Naive thymus-derived CD4-positive, alpha-beta T cell (primary cell): ENCODE measurements at regions not wholly inside any gene's neighbourhood (a gene's known extent, or its start where the extent isn't known, plus 50 kb on each side); places are given as distances from the start of the nearest gene placed in this dataset.

Source experiments
- ATAC-seq: fragments of 150-1000 bp; cut with Tn5 transposase; 2 replicates; pipeline ENCODE4 v1.10.0; 2021; ENCODE audit warnings: mild to moderate bottlenecking, moderate library complexity
- CTCF ChIA-PET: fragments of 350-600 bp; sonication (Branson Sonifier 250); formaldehyde crosslinking; loops from one replicate; lab custom pipeline; 2021; ENCODE audit warnings: antibody characterized with exemption; lab: Charles Lee
- POLR2A ChIA-PET: fragments of 350-600 bp; sonication (Branson Sonifier 250); formaldehyde crosslinking; loops from one replicate; lab custom pipeline; 2021; ENCODE audit warnings: antibody characterized with exemption, inconsistent platforms; lab: Charles Lee
- DNase-seq, 9 donors: peaks; one replicate each; pipeline versions ENCODE4 v3.0.0 to v3.0.0-alpha.2; 2020 to 2022; ENCODE audit warnings: mixed read lengths in 1 of 9
- H3K27ac ChIP-seq: one replicate; pipeline ENCODE4 v1.7.0; 2013; ENCODE audit warnings: mild to moderate bottlenecking, low read depth, low read length, moderate library complexity
- H3K27me3 ChIP-seq, 2 donors: one replicate each; pipeline ENCODE4 v1.7.0; 2013; ENCODE audit warnings: low read length in 2 of 2, mild to moderate bottlenecking in 2 of 2, moderate library complexity in 2 of 2; ENCODE audit not compliant: control insufficient read depth in 2 of 2, insufficient read depth in 2 of 2
- H3K36me3 ChIP-seq, 3 experiments: 1 replicate in 2 of 3; 2 replicates in 1 of 3; pipeline ENCODE4 v1.7.0; 2013; ENCODE audit warnings: low read length in 3 of 3, mild to moderate bottlenecking in 3 of 3, moderate library complexity in 1 of 3; ENCODE audit not compliant: insufficient read depth in 3 of 3, control insufficient read depth in 2 of 3
- H3K4me1 ChIP-seq, 2 donors: one replicate each; pipeline ENCODE4 v1.7.0; 2013; ENCODE audit warnings: low read length in 2 of 2, mild to moderate bottlenecking in 2 of 2, moderate library complexity in 1 of 2; ENCODE audit not compliant: control insufficient read depth in 2 of 2, insufficient read depth in 2 of 2
- H3K4me3 ChIP-seq: 2 replicates; pipeline ENCODE4 v1.7.0; 2013; ENCODE audit warnings: mild to moderate bottlenecking, low read length
- H3K9me3 ChIP-seq, 3 experiments: 1 replicate in 2 of 3; 2 replicates in 1 of 3; pipeline ENCODE4 v1.7.0; 2013; ENCODE audit warnings: low read length in 3 of 3; ENCODE audit not compliant: control insufficient read depth in 2 of 3
- H3K27ac Mint-ChIP-seq, 9 donors: one replicate each; pipeline ENCODE4 v1.8.0; 2020 to 2022; ENCODE audit warnings: mixed read lengths in 9 of 9, mild to moderate bottlenecking in 8 of 9, moderate library complexity in 5 of 9, inconsistent platforms in 2 of 9
- H3K27me3 Mint-ChIP-seq, 5 donors: one replicate each; pipeline ENCODE4 v1.8.0; 2021 to 2022; ENCODE audit warnings: mixed read lengths in 5 of 5, mild to moderate bottlenecking in 1 of 5
- H3K36me3 Mint-ChIP-seq, 5 donors: one replicate each; pipeline ENCODE4 v1.8.0; 2020 to 2022; ENCODE audit warnings: mixed read lengths in 5 of 5, mild to moderate bottlenecking in 3 of 5, inconsistent platforms in 1 of 5
- H3K4me1 Mint-ChIP-seq, 7 donors: one replicate each; pipeline ENCODE4 v1.8.0; 2020 to 2022; ENCODE audit warnings: mixed read lengths in 7 of 7, mild to moderate bottlenecking in 3 of 7, inconsistent platforms in 1 of 7
- H3K4me3 Mint-ChIP-seq, 10 donors: one replicate each; pipeline ENCODE4 v1.8.0; 2020 to 2022; ENCODE audit warnings: mild to moderate bottlenecking in 10 of 10, mixed read lengths in 10 of 10, moderate library complexity in 6 of 10, inconsistent platforms in 2 of 10
- H3K9me3 Mint-ChIP-seq, 11 donors: one replicate each; pipeline ENCODE4 v1.8.0; 2020 to 2022; ENCODE audit warnings: mixed read lengths in 11 of 11, mild to moderate bottlenecking in 4 of 11, inconsistent platforms in 1 of 11, moderate library complexity in 1 of 11
- intact Hi-C, 2 donors: fragments of 100-400 bp; cut with micrococcal nuclease; formaldehyde crosslinking; loops; one replicate each; pipeline ENCODE4 v1.15.1; 2023

GRCh38 chr4:153929675-153930074 is 140.8 kb upstream of the SFRP2 start:
- peaks cover 9 to 20% (median 16%) of the 10 kb centered on the region in 5 donors for H3K27me3 Mint-ChIP-seq
- Histone ChIP-seq H3K27ac (no peak overlapping the region), H3K27me3 (no peaks in the 10 kb centered on the region), H3K4me3 (no peak overlapping the region), H3K9me3 (no peaks in the 10 kb centered on the region), H3K36me3 (no peaks in the 10 kb centered on the region), H3K4me1 (no peaks in the 10 kb centered on the region)
- H3K4me3 Mint-ChIP-seq = no peak overlapping the region
- ChIA-PET CTCF (no interaction called here), POLR2A (interaction anchor here (0.9 kb wide), 1 partner anchor 10 kb away, joined by 3 read pairs; no protein-coding TSS in a partner anchor)
- H3K4me1 Mint-ChIP-seq = no peaks in the 10 kb centered on the region
- no peaks in the 10 kb centered on the region for H3K36me3 Mint-ChIP-seq
- H3K9me3 Mint-ChIP-seq = no peaks in the 10 kb centered on the region
- no peak for DNase-seq
- ATAC-seq = no peak
- intact Hi-C loops = no loop called here
- no peak overlapping the region for H3K27ac Mint-ChIP-seq

GRCh38 chr4:153927451-153927850 is 138.6 kb upstream of the SFRP2 start:
- CTCF ChIA-PET = no interaction called here
- intact Hi-C loops = no loop called here
- no peak for ATAC-seq

GRCh38 chr4:153922148-153922547 is 133.3 kb upstream of the SFRP2 start:
- H3K4me3 ChIP-seq = no peak overlapping the region
- Mint-ChIP-seq H3K27ac (no peak overlapping the region), H3K9me3 (no peaks in the 10 kb centered on the region), H3K36me3 (no peaks in the 10 kb centered on the region), H3K4me1 (no peaks in the 10 kb centered on the region), H3K27me3 (peaks cover 0 to 17% (median 0%) of the 10 kb centered on the region in 5 donors), H3K4me3 (no peak overlapping the region)
- intact Hi-C loops = no loop called here
- no peak overlapping the region for H3K27ac ChIP-seq
- no peaks in the 10 kb centered on the region for H3K36me3 ChIP-seq
- POLR2A ChIA-PET = no interaction called here
- ATAC-seq (no peak), DNase-seq (no peak)
- CTCF ChIA-PET = no interaction called here
- no peaks in the 10 kb centered on the region for H3K4me1 ChIP-seq
- H3K27me3 ChIP-seq = no peaks in the 10 kb centered on the region
- no peaks in the 10 kb centered on the region for H3K9me3 ChIP-seq

More at GRCh38 chr4:153927451-153927850, 138.6 kb upstream of the SFRP2 start:
- Histone ChIP-seq H3K4me1 (no peaks in the 10 kb centered on the region), H3K4me3 (no peak overlapping the region), H3K27me3 (no peaks in the 10 kb centered on the region), H3K36me3 (no peaks in the 10 kb centered on the region), H3K27ac (no peak overlapping the region), H3K9me3 (no peaks in the 10 kb centered on the region)
- Mint-ChIP-seq H3K4me3 (no peak overlapping the region), H3K36me3 (no peaks in the 10 kb centered on the region), H3K27me3 (peaks cover 3 to 10% (median 6%) of the 10 kb centered on the region in 5 donors), H3K4me1 (no peaks in the 10 kb centered on the region), H3K27ac (no peak overlapping the region), H3K9me3 (no peaks in the 10 kb centered on the region)
- POLR2A ChIA-PET = no interaction called here
- DNase-seq = no peak

DNA sequence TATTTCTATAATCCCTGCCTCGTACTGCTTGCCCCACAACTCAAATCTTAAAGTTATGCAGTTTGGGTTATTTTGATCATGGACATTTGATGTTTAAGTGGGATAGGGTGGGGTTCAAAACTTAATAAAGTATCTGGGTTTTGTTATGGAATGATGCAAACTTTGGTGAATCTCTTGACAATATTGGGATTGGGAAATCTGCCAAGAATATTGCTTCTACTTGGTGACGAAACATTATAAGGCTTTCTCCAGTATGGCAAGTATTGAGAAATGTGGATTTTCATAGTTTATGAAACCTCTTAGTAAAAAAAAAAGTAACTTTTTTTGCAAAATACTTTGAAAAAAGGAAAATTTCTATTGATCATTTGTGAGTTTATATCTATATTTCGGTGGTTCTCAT is 130.8 kb upstream of the SFRP2 start:
- Mint-ChIP-seq H3K36me3 (no peaks in the 10 kb centered on the region), H3K4me1 (no peaks in the 10 kb centered on the region), H3K27ac (no peak overlapping the region), H3K4me3 (no peak overlapping the region), H3K9me3 (no peaks in the 10 kb centered on the region), H3K27me3 (peaks cover 0 to 27% (median 0%) of the 10 kb centered on the region in 5 donors)
- ATAC-seq (no peak), DNase-seq (no peak)
- Histone ChIP-seq H3K9me3 (no peaks in the 10 kb centered on the region), H3K4me1 (no peaks in the 10 kb centered on the region), H3K27me3 (no peaks in the 10 kb centered on the region), H3K4me3 (no peak overlapping the region), H3K36me3 (no peaks in the 10 kb centered on the region), H3K27ac (no peak overlapping the region)
- ChIA-PET CTCF (no interaction called here), POLR2A (no interaction called here)
- intact Hi-C loops = no loop called here

DNA sequence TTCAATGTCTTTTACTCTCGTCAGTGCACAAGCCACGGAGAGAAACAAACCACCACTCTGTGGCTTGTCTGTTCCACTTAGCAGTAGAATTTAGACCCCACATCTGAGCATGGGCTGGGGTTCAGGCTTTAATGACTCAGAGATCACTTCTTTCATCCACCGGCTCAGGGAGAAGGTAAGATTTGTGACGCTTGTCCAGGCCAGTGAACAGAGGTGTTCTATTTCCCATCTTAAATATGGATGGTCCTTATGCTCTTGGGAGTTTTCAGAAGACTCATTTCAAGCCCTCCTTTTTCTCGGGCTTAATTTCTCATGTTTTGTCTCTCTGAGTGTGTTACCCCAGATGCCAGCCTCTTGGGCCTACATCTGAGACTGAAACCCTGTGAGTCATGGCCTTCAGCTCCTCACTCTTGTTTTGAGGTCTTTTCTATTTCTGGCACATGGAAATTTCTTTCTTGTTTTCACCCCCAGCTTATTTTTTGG is 127.4 kb upstream of the SFRP2 start:
- Mint-ChIP-seq H3K27ac (no peak overlapping the region), H3K27me3 (peaks cover 7 to 31% (median 12%) of the 10 kb centered on the region in 5 donors), H3K9me3 (peaks cover 0 to 2% (median 0%) of the 10 kb centered on the region in 11 donors), H3K4me1 (no peaks in the 10 kb centered on the region), H3K36me3 (no peaks in the 10 kb centered on the region), H3K4me3 (no peak overlapping the region)
- no peaks in the 10 kb centered on the region for H3K36me3 ChIP-seq
- no peaks in the 10 kb centered on the region for H3K4me1 ChIP-seq
- ATAC-seq (no peak), DNase-seq (no peak)
- H3K9me3 ChIP-seq = no peaks in the 10 kb centered on the region
- no peak overlapping the region for H3K4me3 ChIP-seq
- no peaks in the 10 kb centered on the region for H3K27me3 ChIP-seq
- ChIA-PET POLR2A (no interaction called here), CTCF (no interaction called here)
- H3K27ac ChIP-seq = no peak overlapping the region
- intact Hi-C loops = no loop called here

DNA sequence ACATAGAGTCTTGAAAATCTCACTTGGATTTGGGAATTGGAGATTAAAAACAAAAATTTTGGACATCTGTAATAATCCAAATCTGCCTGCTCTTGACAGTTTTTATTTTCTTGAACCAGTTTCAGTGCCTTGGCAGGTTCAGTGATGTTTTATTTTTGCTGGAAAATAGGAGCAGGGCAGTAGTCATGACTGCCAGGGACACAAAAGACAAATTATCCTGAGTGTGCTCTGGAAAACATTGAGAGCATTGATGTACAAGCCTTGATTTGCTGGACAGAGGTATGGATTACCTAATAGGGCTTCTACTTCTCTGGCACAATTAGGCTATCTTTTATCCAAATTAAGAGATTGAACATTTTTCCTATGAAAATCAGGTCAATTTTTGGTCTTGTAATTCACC is 123.4 kb upstream of the SFRP2 start:
- ChIA-PET POLR2A (no interaction called here), CTCF (no interaction called here)
- no peak overlapping the region for H3K4me3 Mint-ChIP-seq
- H3K4me1 ChIP-seq = peaks cover 0 to 5% of the 10 kb centered on the region in 2 donors
- no peaks in the 10 kb centered on the region for H3K27me3 ChIP-seq
- no peaks in the 10 kb centered on the region for H3K36me3 ChIP-seq
- no peak overlapping the region for H3K27ac ChIP-seq
- H3K4me1 Mint-ChIP-seq = peaks cover 0 to 13% (median 7%) of the 10 kb centered on the region in 7 donors
- H3K27ac Mint-ChIP-seq = no peak overlapping the region
- peaks cover 7 to 23% (median 16%) of the 10 kb centered on the region in 5 donors for H3K27me3 Mint-ChIP-seq
- peaks cover 0 to 2% (median 0%) of the 10 kb centered on the region in 11 donors for H3K9me3 Mint-ChIP-seq
- no peaks in the 10 kb centered on the region for H3K36me3 Mint-ChIP-seq
- no peak for DNase-seq
- ATAC-seq = no peak
- no peak overlapping the region for H3K4me3 ChIP-seq
- intact Hi-C loops = no loop called here
- no peaks in the 10 kb centered on the region for H3K9me3 ChIP-seq

DNA sequence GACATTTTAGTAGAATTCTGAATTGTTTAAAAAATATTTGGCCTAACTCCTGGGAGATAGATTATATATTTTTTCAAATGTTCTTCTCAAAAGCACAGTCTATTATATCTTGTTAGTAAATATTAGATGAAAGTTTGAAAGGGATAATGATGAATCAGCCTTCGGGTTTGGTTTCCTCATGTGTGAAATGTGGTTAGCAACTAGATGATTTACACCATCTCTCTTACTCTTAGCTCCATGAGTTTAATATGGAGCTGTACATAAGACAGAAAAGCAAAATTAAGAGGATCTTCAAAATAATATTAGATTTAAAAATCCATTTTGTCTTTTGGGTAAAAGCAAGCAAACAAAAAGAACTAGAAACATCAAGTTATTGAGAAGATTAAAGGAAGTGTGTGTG is 120.8 kb upstream of the SFRP2 start:
- Histone ChIP-seq H3K36me3 (no peaks in the 10 kb centered on the region), H3K4me3 (no peak overlapping the region), H3K4me1 (peaks cover 0 to 9% of the 10 kb centered on the region in 2 donors), H3K9me3 (no peaks in the 10 kb centered on the region), H3K27me3 (no peaks in the 10 kb centered on the region), H3K27ac (no peak overlapping the region)
- ChIA-PET POLR2A (no interaction called here), CTCF (no interaction called here)
- Mint-ChIP-seq H3K27me3 (peaks cover 7 to 17% (median 14%) of the 10 kb centered on the region in 5 donors), H3K27ac (no peak overlapping the region), H3K4me1 (peaks cover 0 to 20% (median 10%) of the 10 kb centered on the region in 7 donors), H3K36me3 (peaks cover 0 to 4% (median 0%) of the 10 kb centered on the region in 5 donors), H3K4me3 (no peak overlapping the region), H3K9me3 (peaks cover 0 to 8% (median 0%) of the 10 kb centered on the region in 11 donors)
- intact Hi-C loops = no loop called here
- no peak for ATAC-seq
- no peak for DNase-seq
